Omental fat pad (tissue), 3 donors: ENCODE measurements at regions not wholly inside any gene's neighbourhood (a gene's known extent, or its start where the extent isn't known, plus 50 kb on each side); places are given as distances from the start of the nearest gene placed in this dataset.

Source experiments
- ATAC-seq: fragments of 150-250 bp; one replicate; pipeline ENCODE4 v1.9.1; 2016; ENCODE audit warnings: mild to moderate bottlenecking, moderate library complexity; ENCODE audit not compliant: low FRiP score
- DNase-seq: peaks from one replicate; pipeline ENCODE4 v3.0.0-alpha.2; 2019; ENCODE audit warnings: low spot score
- TF ChIP-seq, protein P1 (sequence below), 3 donors: fragments of 450-650 bp; IDR thresholded peaks; one replicate each; pipeline ENCODE4 v1.5.1; 2016 to 2017; ENCODE audit warnings: antibody characterized with exemption in 3 of 3, mild to moderate bottlenecking in 3 of 3, moderate library complexity in 2 of 3

DNA sequence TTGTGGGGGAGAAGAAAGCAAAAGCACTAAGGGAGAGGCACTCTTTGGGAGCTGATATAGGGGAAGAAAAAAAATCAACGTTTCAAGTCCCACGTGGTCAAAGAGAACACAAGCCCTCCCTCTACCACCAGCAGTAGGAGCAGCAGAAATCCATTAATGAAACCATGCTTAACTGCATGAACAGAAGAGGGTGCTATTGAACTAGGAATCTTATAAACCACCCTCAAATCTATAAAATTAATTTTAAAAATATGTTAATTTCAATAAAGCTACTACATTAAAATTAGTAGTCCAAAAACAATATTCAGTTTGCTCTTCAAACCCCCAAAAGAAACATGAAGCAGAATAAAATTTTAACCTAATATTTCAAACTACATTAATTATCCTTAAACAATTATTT lies 147.8 kb downstream of the TMEM18 start:
- DNase-seq (no peak), ATAC-seq (no peak)
- TF ChIP-seq, protein P1, sequence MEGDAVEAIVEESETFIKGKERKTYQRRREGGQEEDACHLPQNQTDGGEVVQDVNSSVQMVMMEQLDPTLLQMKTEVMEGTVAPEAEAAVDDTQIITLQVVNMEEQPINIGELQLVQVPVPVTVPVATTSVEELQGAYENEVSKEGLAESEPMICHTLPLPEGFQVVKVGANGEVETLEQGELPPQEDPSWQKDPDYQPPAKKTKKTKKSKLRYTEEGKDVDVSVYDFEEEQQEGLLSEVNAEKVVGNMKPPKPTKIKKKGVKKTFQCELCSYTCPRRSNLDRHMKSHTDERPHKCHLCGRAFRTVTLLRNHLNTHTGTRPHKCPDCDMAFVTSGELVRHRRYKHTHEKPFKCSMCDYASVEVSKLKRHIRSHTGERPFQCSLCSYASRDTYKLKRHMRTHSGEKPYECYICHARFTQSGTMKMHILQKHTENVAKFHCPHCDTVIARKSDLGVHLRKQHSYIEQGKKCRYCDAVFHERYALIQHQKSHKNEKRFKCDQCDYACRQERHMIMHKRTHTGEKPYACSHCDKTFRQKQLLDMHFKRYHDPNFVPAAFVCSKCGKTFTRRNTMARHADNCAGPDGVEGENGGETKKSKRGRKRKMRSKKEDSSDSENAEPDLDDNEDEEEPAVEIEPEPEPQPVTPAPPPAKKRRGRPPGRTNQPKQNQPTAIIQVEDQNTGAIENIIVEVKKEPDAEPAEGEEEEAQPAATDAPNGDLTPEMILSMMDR (IDR thresholded peaks at IDR 0.05) = no peak

DNA sequence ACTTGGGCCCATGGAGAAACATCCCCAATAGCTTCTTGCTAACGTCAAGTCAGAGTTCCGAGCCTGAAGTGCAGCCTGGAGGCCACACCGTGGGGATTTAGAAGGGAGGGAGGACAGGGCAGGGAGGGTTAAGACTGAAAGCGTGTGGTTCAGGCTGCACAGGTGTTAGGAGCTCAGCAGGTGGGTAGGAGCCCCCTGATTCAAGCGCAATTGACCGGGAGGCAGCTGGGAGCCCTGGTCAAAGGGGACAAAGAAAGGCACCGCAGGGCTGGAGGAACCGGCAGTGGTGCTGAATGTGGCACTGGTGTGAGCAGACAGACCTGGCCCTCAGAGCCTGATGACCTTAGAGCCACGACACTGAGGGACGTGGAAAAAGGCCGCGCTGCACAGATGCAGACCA lies 149.6 kb downstream of the TMEM18 start:
- ATAC-seq (no peak), DNase-seq (no peak)
- TF ChIP-seq, protein P1 (IDR thresholded peaks at IDR 0.05) = no peak

DNA sequence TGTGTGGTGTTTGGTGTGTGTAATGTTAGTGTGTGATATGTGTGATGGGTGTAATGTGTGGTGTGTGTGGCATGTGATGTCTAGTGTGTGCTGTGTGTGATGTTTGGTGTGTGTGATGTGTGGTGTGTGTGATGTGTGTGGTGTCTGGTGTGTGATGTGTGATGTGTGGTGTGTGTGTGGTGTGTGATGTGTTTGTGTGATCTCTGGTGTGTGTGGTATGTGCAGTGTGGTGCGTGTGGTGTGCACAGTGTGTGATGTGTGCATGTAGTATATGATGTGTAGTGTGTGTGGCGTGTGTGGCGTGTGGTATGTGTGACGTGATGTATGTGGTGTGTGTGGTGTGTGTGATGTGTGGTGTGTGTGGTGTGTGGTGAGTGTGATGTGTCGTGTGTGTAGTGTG lies 150.3 kb downstream of the TMEM18 start:
- no peak for ATAC-seq
- DNase-seq = no peak
- TF ChIP-seq, protein P1 (IDR thresholded peaks at IDR 0.05) = no peak

DNA sequence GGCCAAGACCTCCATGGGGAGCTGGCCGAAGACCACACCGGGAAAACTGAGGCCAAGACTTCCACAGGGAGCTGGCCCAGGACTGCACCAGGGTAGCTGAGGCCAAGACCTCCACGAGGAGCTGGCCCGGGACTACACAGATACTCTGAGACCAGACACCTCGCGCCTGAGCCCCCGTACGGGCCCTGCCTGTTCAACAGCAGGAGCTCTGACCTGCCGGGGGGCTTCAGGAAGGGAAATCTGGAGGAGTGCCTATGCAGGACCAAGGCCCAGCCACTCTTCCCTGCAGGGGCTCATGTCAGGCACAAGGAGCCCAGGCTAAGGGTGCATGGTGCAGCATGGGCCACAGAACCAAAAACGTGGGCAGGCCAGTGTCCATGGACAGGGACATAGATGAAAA lies 151.6 kb downstream of the TMEM18 start:
- TF ChIP-seq, protein P1 (IDR thresholded peaks at IDR 0.05) = no peak
- ATAC-seq (no peak), DNase-seq (no peak)

DNA sequence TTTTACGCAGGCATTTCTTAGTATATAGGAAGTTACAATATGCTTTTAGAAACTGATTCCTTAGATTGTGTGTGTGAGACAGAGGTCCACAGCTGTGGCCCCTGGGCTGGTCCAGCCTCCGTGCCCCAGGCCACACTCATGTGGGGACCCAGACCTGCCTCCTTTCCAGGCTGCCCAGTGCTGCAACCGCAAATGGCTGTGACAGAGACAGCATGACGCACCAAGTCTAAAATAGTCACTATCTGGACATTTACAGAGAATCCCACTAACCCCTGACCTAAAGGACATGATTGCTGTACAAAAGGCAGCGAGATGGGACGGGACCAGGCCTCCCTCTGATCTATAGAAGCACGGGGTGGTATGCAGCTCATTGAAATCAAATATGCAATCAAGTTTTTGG lies 152.2 kb downstream of the TMEM18 start:
- ATAC-seq (no peak), DNase-seq (no peak)
- TF ChIP-seq, protein P1 (IDR thresholded peaks at IDR 0.05) = no peak

DNA sequence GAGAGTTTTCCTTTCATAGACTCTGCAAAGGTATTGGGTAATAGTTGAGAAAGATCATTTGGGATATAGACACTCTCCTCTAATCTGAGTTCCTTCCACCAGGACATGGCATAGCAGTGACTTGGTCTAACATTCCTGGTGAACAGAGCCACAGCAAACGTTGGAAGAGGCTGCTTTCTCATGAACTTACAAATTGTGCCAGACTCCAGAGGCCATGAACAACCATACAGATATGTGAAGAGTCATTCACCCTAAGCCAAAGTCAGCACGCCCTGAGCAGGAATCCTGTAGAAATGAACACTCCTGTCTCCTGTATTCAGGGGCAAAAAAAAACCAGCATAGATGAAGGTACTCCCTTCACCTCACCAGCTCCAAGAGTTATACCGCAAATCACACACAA lies 152.8 kb downstream of the TMEM18 start:
- DNase-seq (no peak), ATAC-seq (no peak)
- TF ChIP-seq, protein P1 (IDR thresholded peaks at IDR 0.05) = no peak

DNA sequence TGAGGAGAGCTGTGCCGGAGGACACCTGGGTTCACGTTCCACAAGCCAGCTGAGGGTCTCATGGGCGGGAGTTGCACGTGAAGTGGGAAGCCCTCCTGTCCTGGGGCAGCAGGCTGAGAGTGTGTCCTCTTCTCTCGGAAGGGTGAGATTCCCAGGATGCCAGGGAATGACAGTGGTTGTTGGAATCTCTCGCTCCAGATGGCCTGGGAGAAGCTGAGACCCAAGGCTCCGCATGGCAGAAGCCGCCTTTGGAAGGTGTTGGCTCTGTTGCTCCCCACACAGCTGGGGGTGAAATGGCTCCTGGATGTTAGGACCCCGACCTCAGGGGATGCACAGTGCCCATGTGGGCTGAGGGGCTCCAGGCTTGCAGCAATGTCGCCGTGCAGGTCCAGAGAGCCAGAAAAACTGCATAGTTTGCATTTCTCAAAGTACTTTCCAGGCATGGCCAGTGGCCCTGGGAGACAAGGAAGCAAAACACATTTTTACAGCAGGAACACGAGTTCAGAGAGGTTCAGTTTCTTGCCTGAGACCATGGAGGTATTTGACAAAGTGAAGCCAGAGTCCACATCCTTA lies 153.4 kb downstream of the TMEM18 start:
- ATAC-seq = no peak
- TF ChIP-seq, protein P1 (IDR thresholded peaks at IDR 0.05) = no peak
- no peak for DNase-seq
